ENCODE measurements at regions not wholly inside any gene's neighbourhood (a gene's known extent, or its start where the extent isn't known, plus 50 kb on each side); places are given as distances from the start of the nearest gene placed in this dataset.

- BruUV-seq (replicated peaks) = no TSS peak
- Histone ChIP-seq H3K4me3 (ENCODE audit: low read depth, low read length, poor library complexity, severe bottlenecking) (no peak overlapping the region), H4K20me1 (ENCODE audit: insufficient read depth, low read length) (no peaks in the 10 kb centered on the region), H3K4me2 (ENCODE audit: low read length) (no peak overlapping the region), H3K9me2 (ENCODE audit: insufficient read depth, low read length) (no peaks in the 10 kb centered on the region), H3K9me3 (ENCODE audit: low read length) (no peaks in the 10 kb centered on the region), H3K27ac (ENCODE audit: low read depth, low read length, poor library complexity, severe bottlenecking) (no peak overlapping the region), H3K36me3 (ENCODE audit: insufficient read depth, low read length) (no peaks in the 10 kb centered on the region), H2AFZ (ENCODE audit: low read length) (no peak overlapping the region), H3K4me1 (ENCODE audit: insufficient read depth, low read length, poor library complexity, severe bottlenecking) (no peaks in the 10 kb centered on the region), H3K79me2 (ENCODE audit: insufficient read depth, low read depth, low read length) (no peaks in the 10 kb centered on the region)
- POLR2A ChIA-PET = interaction anchor here (0.7 kb wide), 1 partner anchor 54 kb away, joined by 3 read pairs; no protein-coding TSS in a partner anchor
- CTCF ChIA-PET (ENCODE audit: unreplicated experiment) = no interaction called here
- TF ChIP-seq, protein P1, sequence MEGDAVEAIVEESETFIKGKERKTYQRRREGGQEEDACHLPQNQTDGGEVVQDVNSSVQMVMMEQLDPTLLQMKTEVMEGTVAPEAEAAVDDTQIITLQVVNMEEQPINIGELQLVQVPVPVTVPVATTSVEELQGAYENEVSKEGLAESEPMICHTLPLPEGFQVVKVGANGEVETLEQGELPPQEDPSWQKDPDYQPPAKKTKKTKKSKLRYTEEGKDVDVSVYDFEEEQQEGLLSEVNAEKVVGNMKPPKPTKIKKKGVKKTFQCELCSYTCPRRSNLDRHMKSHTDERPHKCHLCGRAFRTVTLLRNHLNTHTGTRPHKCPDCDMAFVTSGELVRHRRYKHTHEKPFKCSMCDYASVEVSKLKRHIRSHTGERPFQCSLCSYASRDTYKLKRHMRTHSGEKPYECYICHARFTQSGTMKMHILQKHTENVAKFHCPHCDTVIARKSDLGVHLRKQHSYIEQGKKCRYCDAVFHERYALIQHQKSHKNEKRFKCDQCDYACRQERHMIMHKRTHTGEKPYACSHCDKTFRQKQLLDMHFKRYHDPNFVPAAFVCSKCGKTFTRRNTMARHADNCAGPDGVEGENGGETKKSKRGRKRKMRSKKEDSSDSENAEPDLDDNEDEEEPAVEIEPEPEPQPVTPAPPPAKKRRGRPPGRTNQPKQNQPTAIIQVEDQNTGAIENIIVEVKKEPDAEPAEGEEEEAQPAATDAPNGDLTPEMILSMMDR (conservative IDR thresholded peaks at IDR 0.05; ENCODE audit: low read length) = no peak
- no peak for TF ChIP-seq EZH2phosphoT487 (IDR thresholded peaks at IDR 0.05; ENCODE audit: borderline replicate concordance, low read depth, low read length)
- DNase-seq (ENCODE audit: low spot score) = no peak
- intact Hi-C loops (cut with micrococcal nuclease; ENCODE audit: unreplicated experiment) = no loop called here
Measured at GRCh38 chr7:113677811-113678210, 241.0 kb downstream of the PPP1R3A start.

DNA sequence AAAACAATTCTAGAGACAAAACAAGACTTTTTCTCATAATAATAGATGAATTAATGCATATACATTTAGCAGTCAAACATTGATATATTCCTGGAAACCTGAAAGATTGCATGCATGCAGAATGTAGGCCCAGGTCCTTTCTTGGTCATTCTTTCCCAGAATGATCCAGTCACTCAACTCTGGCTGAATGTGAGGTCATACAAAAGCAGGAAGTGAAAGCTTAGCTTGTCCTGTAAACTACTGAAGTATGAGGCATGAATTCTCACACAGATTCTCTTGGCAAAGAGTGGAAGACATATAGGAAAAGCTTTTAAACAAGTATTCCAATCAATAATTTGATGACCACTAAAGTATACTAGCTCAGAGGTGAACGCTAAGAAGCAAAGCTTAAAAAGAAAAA, 253.9 kb downstream of the PPP1R3A start:
- Histone ChIP-seq H4K20me1 (ENCODE audit: insufficient read depth, low read length) (no peaks in the 10 kb centered on the region), H2AFZ (ENCODE audit: low read length) (no peak overlapping the region), H3K27ac (ENCODE audit: low read depth, low read length, poor library complexity, severe bottlenecking) (no peak overlapping the region), H3K79me2 (ENCODE audit: insufficient read depth, low read depth, low read length) (no peaks in the 10 kb centered on the region), H3K4me3 (ENCODE audit: low read depth, low read length, poor library complexity, severe bottlenecking) (no peak overlapping the region), H3K4me2 (ENCODE audit: low read length) (no peak overlapping the region), H3K9me2 (ENCODE audit: insufficient read depth, low read length) (no peaks in the 10 kb centered on the region), H3K9me3 (ENCODE audit: low read length) (no peaks in the 10 kb centered on the region), H3K4me1 (ENCODE audit: insufficient read depth, low read length, poor library complexity, severe bottlenecking) (no peaks in the 10 kb centered on the region), H3K36me3 (ENCODE audit: insufficient read depth, low read length) (no peaks in the 10 kb centered on the region)
- ChIA-PET POLR2A (no interaction called here), CTCF (ENCODE audit: unreplicated experiment) (no interaction called here)
- TF ChIP-seq, protein P1 (conservative IDR thresholded peaks at IDR 0.05; ENCODE audit: low read length) = no peak
- TF ChIP-seq EZH2phosphoT487 (IDR thresholded peaks at IDR 0.05; ENCODE audit: borderline replicate concordance, low read depth, low read length) = no peak
- no peak for DNase-seq (ENCODE audit: low spot score)
- no TSS peak for BruUV-seq (replicated peaks)
- intact Hi-C loops (cut with micrococcal nuclease; ENCODE audit: unreplicated experiment) = no loop called here

GRCh38 chr7:113659416-113659815, 259.4 kb downstream of the PPP1R3A start:
- H4K20me1 ChIP-seq (ENCODE audit: insufficient read depth, low read length) = no peaks in the 10 kb centered on the region
- BruUV-seq (replicated peaks) = no TSS peak
- POLR2A ChIA-PET = interaction anchor here (0.6 to 0.7 kb wide), 3 partner anchors 37 to 1611 kb away, joined by 3 read pairs; no protein-coding TSS in a partner anchor
- H3K4me2 ChIP-seq (ENCODE audit: low read length) = no peak overlapping the region
- no peaks in the 10 kb centered on the region for H3K79me2 ChIP-seq (ENCODE audit: insufficient read depth, low read depth, low read length)
- no peaks in the 10 kb centered on the region for H3K36me3 ChIP-seq (ENCODE audit: insufficient read depth, low read length)
- H2AFZ ChIP-seq (ENCODE audit: low read length) = no peak overlapping the region
- no peak for DNase-seq (ENCODE audit: low spot score)
- no peak overlapping the region for H3K27ac ChIP-seq (ENCODE audit: low read depth, low read length, poor library complexity, severe bottlenecking)
- H3K4me3 ChIP-seq (ENCODE audit: low read depth, low read length, poor library complexity, severe bottlenecking) = no peak overlapping the region
- intact Hi-C loops (cut with micrococcal nuclease; ENCODE audit: unreplicated experiment) = no loop called here
- no peaks in the 10 kb centered on the region for H3K4me1 ChIP-seq (ENCODE audit: insufficient read depth, low read length, poor library complexity, severe bottlenecking)
- no peaks in the 10 kb centered on the region for H3K9me2 ChIP-seq (ENCODE audit: insufficient read depth, low read length)
- CTCF ChIA-PET (ENCODE audit: unreplicated experiment) = no interaction called here
- H3K9me3 ChIP-seq (ENCODE audit: low read length) = no peaks in the 10 kb centered on the region
- TF ChIP-seq EZH2phosphoT487 (IDR thresholded peaks at IDR 0.05; ENCODE audit: borderline replicate concordance, low read depth, low read length) = no peak
- TF ChIP-seq, protein P1 (conservative IDR thresholded peaks at IDR 0.05; ENCODE audit: low read length) = no peak

Measured in OCI-LY7 (cell line).